ENCODE measurements at regions not wholly inside any gene's neighbourhood (a gene's known extent, or its start where the extent isn't known, plus 50 kb on each side); places are given as distances from the start of the nearest gene placed in this dataset.

GRCh38 chr10:100693821-100694220 lies 51.6 kb upstream of the PAX2 start:
- no peak for DNase-seq (ENCODE audit: low spot score)
- no peak for TF ChIP-seq CTCF (IDR thresholded peaks at IDR 0.05; ENCODE audit: extremely low read depth, missing control alignments)

All from GM20000 (cell line).